ENCODE measurements at regions not wholly inside any gene's neighbourhood (a gene's known extent, or its start where the extent isn't known, plus 50 kb on each side); places are given as distances from the start of the nearest gene placed in this dataset.

DNA sequence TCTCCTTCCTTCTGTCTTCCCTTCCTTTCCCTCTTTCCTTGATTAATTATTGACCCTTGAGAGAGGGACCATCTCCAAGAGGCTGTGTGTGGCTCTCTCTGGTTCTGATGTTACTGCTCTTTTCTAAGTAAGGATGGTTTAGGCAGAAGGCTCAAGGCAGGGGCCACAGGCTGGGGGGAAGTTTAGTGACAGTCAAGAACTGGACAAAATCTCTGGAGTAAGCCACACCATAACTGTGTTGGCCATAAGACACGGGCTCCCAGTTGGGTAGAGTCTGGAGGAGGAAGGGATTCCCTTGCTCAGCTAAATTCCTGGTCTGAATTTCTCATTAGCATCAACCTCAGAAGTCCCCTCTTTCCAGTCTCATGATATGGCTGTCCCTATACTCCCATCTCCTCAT is 74.7 kb downstream of the BUD13 start:
- H3K36me3 Mint-ChIP-seq (ENCODE audit: low read depth), result no peaks in the 10 kb centered on the region
- H3K9me3 Mint-ChIP-seq, result peaks cover 2% of the 10 kb centered on the region
- H3K27ac Mint-ChIP-seq (ENCODE audit: unreplicated experiment), result no peak overlapping the region
- no peak for DNase-seq (ENCODE audit: low read depth, low spot score)
- H3K27me3 Mint-ChIP-seq (ENCODE audit: low read depth), result no peaks in the 10 kb centered on the region
- no peak for TF ChIP-seq CTCF (conservative IDR thresholded peaks at IDR 0.05)
- H3K4me1 Mint-ChIP-seq, result peaks cover 4% of the 10 kb centered on the region
- H3K4me3 Mint-ChIP-seq, result no peak overlapping the region

GRCh38 chr11:116697639-116698038 is 75.1 kb downstream of the BUD13 start:
- no peak for TF ChIP-seq CTCF (conservative IDR thresholded peaks at IDR 0.05)
- peak overlapping the region; percentile 35 for H3K27ac Mint-ChIP-seq (ENCODE audit: unreplicated experiment)
- no peaks in the 10 kb centered on the region for H3K36me3 Mint-ChIP-seq (ENCODE audit: low read depth)
- DNase-seq (ENCODE audit: low read depth, low spot score), result no peak
- H3K9me3 Mint-ChIP-seq, result peaks cover 2% of the 10 kb centered on the region
- H3K27me3 Mint-ChIP-seq (ENCODE audit: low read depth), result no peaks in the 10 kb centered on the region
- H3K4me3 Mint-ChIP-seq, result no peak overlapping the region
- H3K4me1 Mint-ChIP-seq, result no peaks in the 10 kb centered on the region

DNA sequence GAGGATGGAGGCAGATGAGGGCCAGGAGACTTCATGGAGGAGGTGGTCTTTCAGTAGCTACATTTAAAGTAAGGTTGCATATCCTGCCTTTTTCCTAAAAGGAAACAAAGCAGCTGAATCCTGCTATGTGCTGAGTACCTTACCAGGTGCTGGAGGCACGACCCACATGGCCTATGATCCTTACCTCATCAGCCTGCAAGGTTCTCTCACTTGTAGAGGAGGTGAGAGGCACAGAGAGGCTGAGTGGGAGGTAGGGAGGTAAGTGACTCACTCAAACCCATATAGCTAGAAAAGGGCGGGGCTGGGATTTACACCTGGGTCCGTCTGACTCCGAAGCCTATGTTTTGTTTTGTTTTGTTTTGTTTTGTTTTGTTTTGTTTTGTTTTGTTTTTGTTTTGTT is 75.8 kb downstream of the BUD13 start:
- no peak for TF ChIP-seq CTCF (conservative IDR thresholded peaks at IDR 0.05)
- Mint-ChIP-seq H3K4me3 (no peak overlapping the region), H3K4me1 (no peaks in the 10 kb centered on the region), H3K27ac (ENCODE audit: unreplicated experiment) (no peak overlapping the region), H3K9me3 (peaks cover 2% of the 10 kb centered on the region), H3K27me3 (ENCODE audit: low read depth) (no peaks in the 10 kb centered on the region), H3K36me3 (ENCODE audit: low read depth) (no peaks in the 10 kb centered on the region)
- DNase-seq (ENCODE audit: low read depth, low spot score), result no peak

DNA sequence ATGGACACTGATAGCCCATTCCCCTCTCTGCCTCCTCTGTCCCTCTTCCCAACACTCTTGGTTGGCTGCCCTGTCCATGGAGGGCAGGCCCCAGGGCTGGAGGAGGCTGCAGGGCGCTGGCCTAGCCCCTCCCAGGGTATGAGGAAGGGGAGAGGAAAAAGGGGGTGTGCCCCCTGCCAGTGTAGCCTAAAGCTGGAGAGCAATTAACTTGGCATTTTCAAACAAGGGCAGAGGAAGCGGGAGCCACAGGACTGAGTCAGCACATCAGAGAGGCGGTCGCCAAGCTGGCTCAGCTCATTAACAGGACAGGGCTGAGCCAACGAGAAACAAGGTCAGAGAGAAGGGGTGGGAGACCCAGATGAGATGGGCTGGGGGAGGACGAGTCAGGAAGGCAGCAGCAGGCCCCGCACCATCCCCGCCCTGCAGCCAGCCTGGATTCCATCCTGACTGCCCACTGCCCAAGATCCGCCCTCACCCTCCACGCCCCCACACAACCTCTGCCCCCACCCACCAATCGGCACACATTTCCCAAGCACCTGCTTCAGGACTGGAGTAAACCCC is 76.3 kb downstream of the BUD13 start:
- H3K9me3 Mint-ChIP-seq, result peaks cover 2% of the 10 kb centered on the region
- H3K4me1 Mint-ChIP-seq, result no peaks in the 10 kb centered on the region
- no peak for TF ChIP-seq CTCF (conservative IDR thresholded peaks at IDR 0.05)
- no peak overlapping the region for H3K4me3 Mint-ChIP-seq
- DNase-seq (ENCODE audit: low read depth, low spot score), result no peak
- H3K27me3 Mint-ChIP-seq (ENCODE audit: low read depth), result no peaks in the 10 kb centered on the region
- H3K36me3 Mint-ChIP-seq (ENCODE audit: low read depth), result no peaks in the 10 kb centered on the region
- H3K27ac Mint-ChIP-seq (ENCODE audit: unreplicated experiment), result no peak overlapping the region

DNA sequence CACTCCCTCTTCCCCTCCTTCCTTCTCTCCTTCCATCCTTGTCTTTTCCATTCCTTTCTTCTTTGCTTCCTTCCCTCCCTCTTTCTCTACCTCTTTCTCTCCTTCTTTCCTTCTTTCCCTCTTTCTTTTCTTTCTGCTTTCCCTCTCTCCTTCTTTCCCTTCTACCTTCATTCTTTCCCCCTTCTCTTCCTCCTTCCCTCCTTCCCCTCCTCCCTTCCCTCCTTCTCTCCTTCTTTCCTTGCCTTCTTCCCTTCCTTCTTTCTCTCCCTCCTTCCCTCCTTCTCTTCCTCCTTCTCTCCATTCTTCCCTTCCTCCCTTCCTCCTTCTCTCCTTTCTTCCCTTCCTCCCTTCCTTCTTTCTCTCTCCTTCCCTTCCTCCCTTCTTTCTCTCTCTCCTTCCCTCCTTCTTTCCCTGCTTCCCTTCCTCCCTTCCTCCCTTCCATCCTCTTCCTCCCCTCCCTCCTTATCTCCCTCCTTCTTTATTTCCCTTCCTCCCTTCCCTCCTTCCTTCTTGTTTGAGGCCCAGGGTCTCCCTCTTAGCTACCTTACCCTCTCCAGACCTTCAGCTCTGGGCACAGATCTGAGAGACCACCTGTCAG is 77.0 kb downstream of the BUD13 start:
- H3K27ac Mint-ChIP-seq (ENCODE audit: unreplicated experiment), result no peak overlapping the region
- H3K9me3 Mint-ChIP-seq, result peaks cover 2% of the 10 kb centered on the region
- no peak for DNase-seq (ENCODE audit: low read depth, low spot score)
- no peak overlapping the region for H3K4me3 Mint-ChIP-seq
- no peaks in the 10 kb centered on the region for H3K36me3 Mint-ChIP-seq (ENCODE audit: low read depth)
- no peaks in the 10 kb centered on the region for H3K4me1 Mint-ChIP-seq
- H3K27me3 Mint-ChIP-seq (ENCODE audit: low read depth), result no peaks in the 10 kb centered on the region
- TF ChIP-seq CTCF (conservative IDR thresholded peaks at IDR 0.05), result no peak
